Stimulated activated CD4-positive, alpha-beta T cell treated with anti-CD3 and anti-CD28 coated beads, TNF-alpha, amount 100 ng/mL, for 48 hours (primary cell): ENCODE measurements at regions not wholly inside any gene's neighbourhood (a gene's known extent, or its start where the extent isn't known, plus 50 kb on each side); places are given as distances from the start of the nearest gene placed in this dataset.

ENCODE experiments used
- DNase-seq, 3 donors: peaks; one replicate each; pipeline ENCODE4 v3.0.0-alpha.2; 2020; ENCODE audit warnings: low read depth in 3 of 3

GRCh38 chr4:1543561-1543960 is 137.3 kb upstream of the NKX1-1 start:
- no peak for DNase-seq

GRCh38 chr4:1542516-1543320 is 136.5 kb upstream of the NKX1-1 start:
- no peak for DNase-seq

GRCh38 chr4:1542226-1542490 is 135.9 kb upstream of the NKX1-1 start:
- no peak for DNase-seq

- no peak for DNase-seq
Measured at GRCh38 chr4:1541449-1542225, 135.4 kb upstream of the NKX1-1 start.

GRCh38 chr4:1540601-1541375 is 134.5 kb upstream of the NKX1-1 start:
- DNase-seq: no peak

- DNase-seq: no peak
Measured at GRCh38 chr4:1539859-1540600, 133.8 kb upstream of the NKX1-1 start.

GRCh38 chr4:1538941-1539772 is 132.9 kb upstream of the NKX1-1 start:
- no peak for DNase-seq

- no peak for DNase-seq
Measured at GRCh38 chr4:1538096-1538410, 131.8 kb upstream of the NKX1-1 start.

- no peak for DNase-seq
Measured at GRCh38 chr4:1537410-1538095, 131.3 kb upstream of the NKX1-1 start.

- DNase-seq: no peak
Measured at GRCh38 chr4:1536579-1537409, 130.6 kb upstream of the NKX1-1 start.

GRCh38 chr4:1535926-1536578 is 129.8 kb upstream of the NKX1-1 start:
- DNase-seq: no peak

GRCh38 chr4:1534876-1535526 is 128.8 kb upstream of the NKX1-1 start:
- DNase-seq: no peak

GRCh38 chr4:1534095-1534872 is 128.0 kb upstream of the NKX1-1 start:
- no peak for DNase-seq

- no peak for DNase-seq
Measured at GRCh38 chr4:1533501-1534064, 127.3 kb upstream of the NKX1-1 start.

- DNase-seq: no peak
Measured at GRCh38 chr4:1532549-1533395, 126.5 kb upstream of the NKX1-1 start.

- no peak for DNase-seq
Measured at GRCh38 chr4:1531683-1532548, 125.7 kb upstream of the NKX1-1 start.
